HUES6 (cell line): ENCODE measurements at regions not wholly inside any gene's neighbourhood (a gene's known extent, or its start where the extent isn't known, plus 50 kb on each side); places are given as distances from the start of the nearest gene placed in this dataset.

Experiments
- H3K27ac ChIP-seq: 2 replicates; pipeline ENCODE4 v1.7.0; 2013; ENCODE audit warnings: low read depth, mild to moderate bottlenecking, low read length, inconsistent platforms
- H3K27me3 ChIP-seq: 2 replicates; pipeline ENCODE4 v1.6.1; 2013; ENCODE audit warnings: low read length; ENCODE audit not compliant: control insufficient read depth, insufficient read depth
- H3K36me3 ChIP-seq: 2 replicates; pipeline ENCODE4 v1.6.1; 2013; ENCODE audit warnings: low read length; ENCODE audit not compliant: control insufficient read depth, insufficient read depth
- H3K4me1 ChIP-seq: 2 replicates; pipeline ENCODE4 v1.6.1; 2013; ENCODE audit warnings: low read length; ENCODE audit not compliant: control insufficient read depth, insufficient read depth
- H3K4me3 ChIP-seq: 2 replicates; pipeline ENCODE4 v1.5.1; 2013; ENCODE audit warnings: low read depth, low read length
- H3K9ac ChIP-seq: one replicate; pipeline ENCODE4 v1.6.1; 2013; ENCODE audit warnings: mild to moderate bottlenecking, low read length
- H3K9me3 ChIP-seq: 2 replicates; pipeline ENCODE4 v1.6.1; 2013; ENCODE audit warnings: low read depth, low read length; ENCODE audit not compliant: control insufficient read depth, insufficient read depth

- Histone ChIP-seq H3K27me3 (no peaks in the 10 kb centered on the region), H3K4me3 (no peak overlapping the region), H3K4me1 (no peaks in the 10 kb centered on the region), H3K9ac (no peak overlapping the region), H3K36me3 (no peaks in the 10 kb centered on the region), H3K9me3 (peaks cover 14% of the 10 kb centered on the region), H3K27ac (no peak overlapping the region)
Measured at GRCh38 chr16:9541723-9542122, 450.3 kb downstream of the HAPSTR1 start.

- Histone ChIP-seq H3K27ac (no peak overlapping the region), H3K27me3 (no peaks in the 10 kb centered on the region), H3K4me1 (no peaks in the 10 kb centered on the region), H3K9ac (no peak overlapping the region), H3K9me3 (peaks cover 14% of the 10 kb centered on the region), H3K4me3 (no peak overlapping the region), H3K36me3 (no peaks in the 10 kb centered on the region)
Measured at GRCh38 chr16:9542165-9542755, 450.8 kb downstream of the HAPSTR1 start.

GRCh38 chr16:9545522-9546437 is 454.3 kb downstream of the HAPSTR1 start:
- Histone ChIP-seq H3K4me3 (no peak overlapping the region), H3K9ac (no peak overlapping the region), H3K27ac (no peak overlapping the region), H3K27me3 (no peaks in the 10 kb centered on the region), H3K4me1 (no peaks in the 10 kb centered on the region), H3K9me3 (0 out of 2 replicates have a peak, but pooled peaks cover 4% of the 10 kb centered on the region), H3K36me3 (no peaks in the 10 kb centered on the region)

- Histone ChIP-seq H3K9me3 (peaks cover 8% of the 10 kb centered on the region; the same call in 1 of the 2 replicates), H3K4me1 (no peaks in the 10 kb centered on the region), H3K36me3 (no peaks in the 10 kb centered on the region), H3K9ac (no peak overlapping the region), H3K27me3 (no peaks in the 10 kb centered on the region), H3K27ac (no peak overlapping the region), H3K4me3 (no peak overlapping the region)
Measured at GRCh38 chr16:9546438-9546786, 455.0 kb downstream of the HAPSTR1 start.

GRCh38 chr16:9549487-9549886 is 458.0 kb downstream of the HAPSTR1 start:
- peaks cover 10% of the 10 kb centered on the region; the same call in 1 of the 2 replicates for H3K9me3 ChIP-seq
- no peaks in the 10 kb centered on the region for H3K27me3 ChIP-seq
- H3K4me1 ChIP-seq: no peaks in the 10 kb centered on the region
- H3K4me3 ChIP-seq: no peak overlapping the region
- no peak overlapping the region for H3K9ac ChIP-seq
- no peaks in the 10 kb centered on the region for H3K36me3 ChIP-seq
- H3K27ac ChIP-seq: no peak overlapping the region

GRCh38 chr16:9555051-9555450 is 463.6 kb downstream of the HAPSTR1 start:
- Histone ChIP-seq H3K9ac (no peak overlapping the region), H3K27ac (no peak overlapping the region), H3K27me3 (no peaks in the 10 kb centered on the region), H3K36me3 (no peaks in the 10 kb centered on the region), H3K4me1 (no peaks in the 10 kb centered on the region), H3K9me3 (peaks cover 18% of the 10 kb centered on the region), H3K4me3 (no peak overlapping the region)

GRCh38 chr16:9556949-9557665 is 465.7 kb downstream of the HAPSTR1 start:
- Histone ChIP-seq H3K36me3 (no peaks in the 10 kb centered on the region), H3K9ac (no peak overlapping the region), H3K4me3 (no peak overlapping the region), H3K27ac (no peak overlapping the region), H3K9me3 (peaks cover 11% of the 10 kb centered on the region), H3K27me3 (no peaks in the 10 kb centered on the region), H3K4me1 (no peaks in the 10 kb centered on the region)

- peaks cover 11% of the 10 kb centered on the region for H3K9me3 ChIP-seq
- no peak overlapping the region for H3K27ac ChIP-seq
- no peak overlapping the region for H3K9ac ChIP-seq
- H3K4me1 ChIP-seq: no peaks in the 10 kb centered on the region
- no peaks in the 10 kb centered on the region for H3K36me3 ChIP-seq
- H3K4me3 ChIP-seq: no peak overlapping the region
- H3K27me3 ChIP-seq: no peaks in the 10 kb centered on the region
Measured at GRCh38 chr16:9557713-9558112, 466.3 kb downstream of the HAPSTR1 start.

- Histone ChIP-seq H3K4me3 (no peak overlapping the region), H3K27ac (no peak overlapping the region), H3K9me3 (no peaks in the 10 kb centered on the region), H3K4me1 (peaks cover 4% of the 10 kb centered on the region; the same call in 1 of the 2 replicates), H3K36me3 (no peaks in the 10 kb centered on the region), H3K27me3 (no peaks in the 10 kb centered on the region), H3K9ac (no peak overlapping the region)
Measured at GRCh38 chr16:9566099-9566498, 474.7 kb downstream of the HAPSTR1 start.

- Histone ChIP-seq H3K27me3 (no peaks in the 10 kb centered on the region), H3K4me1 (peaks cover 4% of the 10 kb centered on the region; the same call in 1 of the 2 replicates), H3K4me3 (no peak overlapping the region), H3K36me3 (no peaks in the 10 kb centered on the region), H3K9me3 (no peaks in the 10 kb centered on the region), H3K9ac (no peak overlapping the region), H3K27ac (no peak overlapping the region)
Measured at GRCh38 chr16:9567666-9568065, 476.2 kb downstream of the HAPSTR1 start.

- peaks cover 4% of the 10 kb centered on the region; the same call in 1 of the 2 replicates for H3K4me1 ChIP-seq
- no peaks in the 10 kb centered on the region for H3K36me3 ChIP-seq
- H3K9me3 ChIP-seq: no peaks in the 10 kb centered on the region
- H3K9ac ChIP-seq: no peak overlapping the region
- no peaks in the 10 kb centered on the region for H3K27me3 ChIP-seq
- no peak overlapping the region for H3K27ac ChIP-seq
- no peak overlapping the region for H3K4me3 ChIP-seq
Measured at GRCh38 chr16:9568261-9568660, 476.8 kb downstream of the HAPSTR1 start.
